ENCODE measurements at regions not wholly inside any gene's neighbourhood (a gene's known extent, or its start where the extent isn't known, plus 50 kb on each side); places are given as distances from the start of the nearest gene placed in this dataset.
"Not testable (repeated sequence)": the region's sequence is repeated elsewhere in the genome, so short reads cannot be mapped to it uniquely, and the experiment has no call there.

DNA sequence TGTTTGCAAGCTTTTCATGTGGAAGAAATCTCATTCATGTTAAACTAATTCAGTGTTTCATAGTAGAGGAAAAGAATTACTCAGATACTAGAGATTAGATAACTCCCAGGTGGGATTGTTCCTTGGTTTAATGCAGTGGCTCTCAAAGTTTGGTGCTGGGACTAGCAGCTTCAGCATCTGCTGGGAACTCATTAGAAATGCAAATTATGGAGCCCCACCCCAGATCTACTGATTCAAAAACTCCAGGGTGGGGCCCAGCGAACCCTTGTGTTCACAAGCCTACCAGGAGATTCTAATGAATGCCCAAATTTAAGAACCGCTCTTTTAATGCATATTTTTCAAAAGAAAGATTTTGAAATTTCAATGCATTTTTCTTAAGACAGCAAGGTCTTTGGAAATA lies 253.4 kb upstream of the CNTNAP4 start:
- DNase-seq: no peak

DNA sequence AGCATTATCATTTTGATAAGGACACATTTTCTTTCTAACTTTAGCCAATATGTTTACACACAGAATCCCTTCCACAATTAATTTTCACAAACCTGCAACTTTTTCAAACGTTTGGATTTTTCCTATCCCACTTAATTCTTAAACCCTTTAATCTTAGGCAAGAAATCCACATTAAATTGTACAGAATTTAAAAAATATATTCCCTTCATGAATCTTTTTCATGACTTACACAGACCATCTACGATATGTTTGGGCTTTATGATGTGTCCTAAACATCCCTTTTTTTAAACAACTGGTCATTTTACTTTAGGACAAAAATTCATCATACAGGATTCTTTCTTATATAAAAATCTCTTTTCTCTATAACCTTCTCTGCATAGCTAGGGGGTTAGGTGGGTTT lies 241.5 kb upstream of the CNTNAP4 start:
- DNase-seq: no peak

DNA sequence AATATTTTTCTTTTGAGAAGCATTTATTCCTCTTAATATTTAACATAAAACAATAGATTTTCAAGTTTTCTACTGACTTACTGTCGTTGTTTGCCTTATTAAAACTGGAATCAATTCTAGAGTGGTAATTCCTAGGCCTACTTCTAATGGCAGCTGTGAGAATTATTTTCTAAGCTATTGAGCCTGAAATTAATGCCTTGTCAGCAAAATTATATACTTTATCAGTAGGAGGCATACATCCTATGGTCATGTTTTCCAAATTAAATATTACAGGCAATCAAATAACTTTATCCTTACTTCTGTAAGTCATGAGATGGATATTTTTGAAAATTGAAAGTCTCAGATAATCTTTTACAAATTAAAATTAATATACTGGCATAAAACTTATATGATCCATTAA lies 239.1 kb upstream of the CNTNAP4 start:
- no peak for DNase-seq

DNA sequence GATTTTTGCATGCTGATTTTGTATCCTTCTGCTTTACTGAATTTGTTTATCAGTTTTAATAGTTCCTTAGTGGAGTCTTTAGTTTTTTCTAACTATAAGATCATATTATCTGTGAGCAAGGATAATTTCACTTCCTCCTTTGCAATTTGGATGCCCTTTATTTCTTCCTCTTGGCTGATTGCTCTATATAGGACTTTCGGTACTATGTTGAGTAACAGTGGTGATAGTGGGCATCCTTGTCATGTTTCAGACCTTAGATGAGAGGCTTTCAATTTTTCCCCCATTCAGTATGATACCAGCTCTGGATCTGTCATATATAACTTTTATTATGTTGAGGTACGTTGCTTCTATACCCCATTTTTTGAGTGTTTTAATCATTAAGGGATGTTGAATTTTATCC lies 224.5 kb upstream of the CNTNAP4 start:
- DNase-seq: no peak

DNA sequence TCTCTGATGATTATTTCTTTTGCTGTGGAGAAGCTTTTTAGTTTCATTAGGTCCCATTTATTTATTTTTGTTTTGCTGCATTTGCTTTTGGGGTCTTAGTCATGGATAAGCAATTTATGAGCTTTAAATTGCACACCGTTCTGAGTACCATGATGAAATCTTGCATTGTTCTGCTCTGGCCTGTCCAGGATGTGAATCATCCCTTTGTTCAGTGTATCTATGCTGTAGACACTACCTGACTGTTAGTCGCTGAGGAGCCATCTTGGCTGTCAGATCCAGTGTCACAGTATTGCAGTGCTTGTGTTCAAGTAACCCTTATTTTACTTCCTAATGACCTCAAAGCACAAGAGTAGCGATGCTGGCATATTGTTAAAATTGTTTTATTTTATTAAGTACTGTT lies 218.0 kb upstream of the CNTNAP4 start:
- no peak for DNase-seq

DNA sequence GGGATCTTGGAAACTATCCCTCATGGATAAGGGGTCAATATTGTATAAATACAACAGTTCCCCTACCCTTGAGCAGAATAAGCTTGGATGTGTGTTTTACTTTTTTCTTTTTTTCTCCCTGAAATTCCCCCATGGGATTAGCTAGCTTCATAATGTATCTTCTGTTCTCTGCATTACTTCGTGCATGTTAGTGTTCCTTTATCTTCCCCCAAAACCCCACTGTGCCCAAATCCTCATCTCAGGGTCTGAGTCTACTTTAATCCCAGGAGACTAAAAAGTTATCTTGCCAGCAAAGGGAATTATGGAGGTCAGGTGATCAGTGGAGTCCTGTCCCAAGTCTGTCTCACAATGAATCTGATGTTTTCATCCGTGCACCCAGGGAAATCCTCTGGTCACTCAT lies 217.5 kb upstream of the CNTNAP4 start:
- DNase-seq: no peak

DNA sequence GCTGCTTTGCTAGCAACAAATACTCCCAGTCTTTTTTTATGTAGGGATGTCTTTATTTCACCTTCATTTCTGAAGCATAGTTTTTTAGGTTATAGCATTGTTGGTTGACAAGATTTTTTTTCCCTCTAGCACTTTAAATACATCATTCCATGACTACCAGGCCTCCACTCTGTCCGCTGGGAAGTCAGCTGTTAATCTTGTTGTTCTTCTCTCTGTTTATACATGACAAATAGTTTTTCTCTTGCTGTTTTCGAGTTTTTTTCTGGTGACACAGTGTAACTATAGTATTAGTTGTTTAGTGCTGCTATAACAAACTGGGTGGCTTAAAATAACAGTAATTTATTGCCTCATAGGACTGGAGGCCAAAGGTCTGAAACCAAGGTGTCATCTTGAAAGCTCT lies 205.5 kb upstream of the CNTNAP4 start:
- no peak for DNase-seq

DNA sequence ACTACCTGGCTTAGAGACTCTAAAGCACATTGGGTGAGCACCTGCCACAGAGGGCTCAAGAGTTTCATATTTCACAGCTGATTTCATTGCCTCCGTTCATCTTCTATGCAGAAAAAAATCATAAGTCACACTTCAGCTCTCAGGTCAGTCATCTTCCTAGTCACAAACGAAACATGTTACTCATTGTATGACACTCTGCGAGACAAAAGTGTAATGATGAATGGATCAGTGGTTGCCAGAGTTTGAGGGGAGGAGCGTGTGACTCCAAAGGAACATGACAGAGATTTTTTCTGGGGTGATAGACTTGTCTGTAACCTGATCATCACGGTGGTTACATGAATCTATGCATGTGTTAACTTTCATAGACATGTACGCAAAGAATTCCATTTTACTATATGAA lies 195.2 kb upstream of the CNTNAP4 start:
- no peak for DNase-seq

DNA sequence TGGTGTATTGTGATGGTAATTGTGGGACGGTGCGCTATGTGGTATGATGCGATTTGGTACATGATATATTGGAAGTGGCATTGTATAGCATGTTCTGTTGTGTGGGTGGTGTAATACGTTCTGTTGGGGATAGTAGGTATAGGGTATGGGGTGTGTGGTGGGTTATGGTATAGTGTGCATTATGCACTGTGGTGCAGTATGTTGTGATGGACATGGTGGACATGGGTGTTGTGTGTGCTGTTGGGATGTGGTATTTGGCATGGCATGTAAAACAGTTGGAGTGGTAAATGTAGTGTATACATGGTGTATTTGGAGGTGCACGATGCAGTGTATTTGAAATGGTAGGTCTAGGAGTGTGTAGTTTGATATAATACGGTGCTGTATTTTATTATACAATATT lies 170.6 kb upstream of the CNTNAP4 start:
- no peak for DNase-seq

DNA sequence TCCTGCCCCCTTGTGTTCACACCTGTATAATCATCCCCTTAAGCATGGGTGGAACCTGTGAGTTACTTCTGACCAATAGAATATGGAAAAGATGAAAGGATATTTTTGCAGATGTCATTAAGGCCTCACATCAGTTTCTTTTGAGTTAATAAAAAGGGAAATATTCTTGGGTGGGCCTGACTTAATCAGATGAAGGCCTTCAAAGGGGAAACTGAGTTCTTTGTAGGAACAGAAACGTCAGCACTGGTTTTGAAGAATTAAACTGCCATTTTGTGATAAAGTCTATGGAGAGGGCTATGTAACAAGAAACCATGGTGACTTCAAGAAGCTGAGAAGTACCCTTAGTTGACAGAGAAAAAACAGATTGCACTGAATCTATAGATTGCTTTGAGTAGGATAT lies 168.7 kb upstream of the CNTNAP4 start:
- DNase-seq: no peak

DNA sequence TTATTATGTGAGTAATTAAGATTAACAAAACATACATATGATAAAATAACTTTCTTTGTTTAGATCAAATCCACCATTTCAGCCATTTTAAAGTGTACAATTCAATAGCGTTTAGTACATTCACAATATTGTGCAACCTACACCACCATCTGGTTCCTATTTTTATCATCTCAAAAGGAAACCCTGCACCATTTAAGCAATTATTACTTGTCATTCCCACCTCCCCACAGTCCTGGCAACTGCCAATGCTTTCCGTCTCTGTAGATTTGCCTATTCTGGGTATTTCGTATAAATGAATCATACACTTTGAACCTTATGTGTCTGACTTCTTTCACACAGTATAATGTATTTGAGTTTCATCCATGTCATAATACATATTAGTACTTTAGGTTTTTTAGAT lies 162.5 kb upstream of the CNTNAP4 start:
- no peak for DNase-seq

DNA sequence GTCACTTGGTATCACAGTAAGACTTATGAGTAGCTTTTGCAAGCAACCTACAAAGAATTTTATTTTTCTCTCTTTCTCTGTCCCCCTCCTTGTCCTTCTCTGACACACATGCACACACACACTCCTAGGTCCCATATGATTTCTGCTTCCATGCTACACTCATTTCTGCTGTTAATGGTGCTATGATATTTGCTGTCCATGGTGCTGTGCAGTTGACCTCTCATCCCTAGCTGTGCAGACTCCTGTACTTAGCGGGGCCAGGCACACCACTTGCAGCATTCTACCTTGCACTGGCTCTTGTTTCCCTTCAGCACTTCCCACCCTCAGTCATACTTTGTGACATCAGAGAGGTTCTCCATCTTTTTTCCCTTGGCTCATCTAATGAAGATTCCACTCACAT lies 158.9 kb upstream of the CNTNAP4 start:
- no peak for DNase-seq

DNA sequence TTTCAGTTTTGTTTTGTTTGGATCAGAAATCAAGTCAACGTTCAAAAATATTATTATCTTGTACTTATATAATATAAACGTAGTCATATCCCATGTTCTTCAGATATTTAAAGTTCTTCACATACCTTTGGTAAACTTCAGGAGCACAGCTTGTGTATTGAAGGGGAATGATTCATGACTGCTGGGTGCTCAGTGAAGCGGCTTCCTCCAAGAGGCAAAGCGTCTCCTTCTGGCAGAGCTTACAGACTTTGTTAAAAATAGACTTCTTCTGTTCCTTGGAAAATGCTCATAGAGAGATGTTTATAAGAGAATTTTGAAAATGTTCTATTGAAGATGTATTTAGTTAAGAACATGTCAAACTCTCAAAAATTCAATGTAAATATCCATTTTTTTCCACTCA lies 155.6 kb upstream of the CNTNAP4 start:
- DNase-seq: no peak

DNA sequence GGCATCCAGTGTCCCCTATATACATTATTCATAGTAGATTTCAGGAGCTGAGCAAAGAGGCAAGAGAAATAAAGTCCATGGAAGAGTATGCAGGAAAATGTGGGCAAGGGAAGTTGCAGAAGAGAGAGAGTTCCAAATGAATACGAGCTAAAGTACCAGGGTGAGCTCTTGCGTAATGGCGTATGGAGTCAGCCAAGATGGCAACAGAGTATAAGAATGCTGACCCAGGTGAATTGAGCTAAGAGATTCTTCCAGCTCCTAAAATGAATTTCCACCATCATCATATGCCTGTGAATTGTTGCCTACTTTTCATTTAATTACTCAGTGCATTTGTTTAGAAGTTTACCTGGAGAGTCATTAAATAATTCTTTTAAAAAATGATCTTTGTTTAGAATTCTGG lies 153.2 kb upstream of the CNTNAP4 start:
- no peak for DNase-seq

DNA sequence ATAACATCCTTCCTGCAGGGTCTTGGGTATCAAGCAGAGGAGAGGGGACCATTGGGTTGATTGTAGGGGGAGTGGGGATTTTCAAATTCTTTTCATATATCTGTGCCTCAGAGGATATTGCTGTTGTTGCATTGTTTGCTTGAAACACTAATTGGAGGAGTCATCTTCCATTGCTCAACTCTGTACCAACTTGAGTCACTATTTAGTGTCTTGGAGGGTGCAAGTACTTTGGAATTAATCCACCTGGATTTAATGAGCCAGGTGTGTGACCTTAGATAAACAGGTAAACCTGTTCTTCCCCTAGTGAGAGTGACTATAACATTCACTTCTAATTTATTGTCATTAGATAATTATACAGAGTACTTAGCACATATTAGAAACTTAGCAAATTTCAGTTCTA lies 151.3 kb upstream of the CNTNAP4 start:
- DNase-seq: no peak

DNA sequence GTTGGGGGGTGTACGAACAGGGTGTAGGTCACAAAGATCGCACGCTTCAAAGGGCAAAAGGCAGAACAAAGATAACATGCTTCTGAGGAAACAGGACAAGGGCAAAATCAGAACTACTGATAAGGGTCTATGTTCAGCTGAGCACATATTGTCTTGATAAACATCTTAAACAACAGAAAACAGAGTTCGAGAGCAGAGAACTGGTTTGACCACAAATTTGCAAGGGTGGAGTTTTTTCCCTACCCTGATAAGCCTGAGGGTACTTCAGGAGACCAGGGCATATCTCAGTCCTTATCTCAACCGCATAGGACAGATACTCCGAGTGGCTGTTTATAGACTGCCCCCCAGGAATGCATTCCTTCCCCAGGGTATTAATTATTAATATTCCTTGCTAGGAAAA lies 139.1 kb upstream of the CNTNAP4 start:
- DNase-seq: not testable (repeated sequence)

DNA sequence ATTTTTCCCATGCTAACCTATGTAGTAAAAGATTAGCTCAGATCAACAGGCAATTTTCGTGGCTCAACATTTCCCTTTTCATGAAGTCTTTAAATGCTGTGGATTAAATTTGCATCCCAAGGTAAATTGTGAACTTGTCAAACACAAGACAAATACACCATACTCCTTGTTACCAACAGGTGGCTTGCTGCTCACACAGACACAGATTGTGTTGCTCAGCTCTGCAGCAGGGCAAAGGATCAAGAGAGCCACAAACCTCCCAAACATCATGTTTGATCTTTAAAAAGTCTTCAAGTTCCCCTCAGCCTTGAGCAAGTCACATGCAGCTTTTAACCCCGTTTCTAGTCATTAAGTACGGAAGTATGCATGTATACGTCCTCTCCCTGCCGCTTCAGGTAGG lies 119.6 kb upstream of the CNTNAP4 start:
- no peak for DNase-seq

DNA sequence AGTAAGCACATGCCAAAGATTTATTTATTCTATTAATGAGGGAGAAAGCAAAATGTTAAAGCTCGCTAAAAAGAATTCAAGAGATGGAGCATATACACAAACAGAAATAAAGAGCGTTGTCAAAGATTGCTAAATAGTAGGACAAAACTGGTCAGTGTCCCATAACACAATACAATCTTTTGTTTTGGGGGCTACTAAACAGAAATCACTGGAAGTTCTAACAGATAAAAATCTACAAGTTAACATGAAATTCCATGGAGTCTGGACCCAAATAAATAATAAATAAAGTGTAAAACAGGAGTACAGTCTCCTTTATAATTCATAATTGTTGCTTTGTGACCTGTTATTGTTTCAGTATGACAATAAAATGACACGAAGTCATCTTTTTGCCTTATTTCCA lies 115.2 kb upstream of the CNTNAP4 start:
- no peak for DNase-seq

DNA sequence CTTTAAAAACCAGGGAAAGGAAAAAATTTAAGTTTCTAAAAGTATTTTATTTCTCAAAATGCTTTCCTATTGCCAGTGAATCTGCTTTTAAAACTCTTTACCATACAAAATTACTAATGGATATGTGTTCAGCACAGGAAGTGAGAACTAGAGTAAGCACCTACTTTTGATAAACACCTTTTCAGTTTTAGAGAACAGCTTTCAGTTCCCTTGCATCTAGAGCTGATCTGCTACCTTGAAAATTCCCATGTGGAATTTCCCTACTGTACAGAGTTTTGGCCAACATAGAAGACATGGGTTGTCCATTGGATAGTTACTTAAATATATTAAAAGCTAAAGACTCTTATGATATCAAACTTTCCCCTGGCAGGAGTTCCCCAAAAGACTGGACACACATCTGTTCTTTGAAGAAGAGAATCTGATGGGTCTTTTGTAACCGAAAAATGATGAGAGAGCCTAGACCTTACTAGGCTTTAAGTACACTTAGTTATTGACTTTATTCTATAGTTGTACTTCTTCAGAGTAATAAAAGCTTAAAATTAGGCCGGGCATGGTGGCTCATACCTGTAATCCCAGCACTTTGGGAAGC lies 112.1 kb upstream of the CNTNAP4 start:
- DNase-seq: no peak

DNA sequence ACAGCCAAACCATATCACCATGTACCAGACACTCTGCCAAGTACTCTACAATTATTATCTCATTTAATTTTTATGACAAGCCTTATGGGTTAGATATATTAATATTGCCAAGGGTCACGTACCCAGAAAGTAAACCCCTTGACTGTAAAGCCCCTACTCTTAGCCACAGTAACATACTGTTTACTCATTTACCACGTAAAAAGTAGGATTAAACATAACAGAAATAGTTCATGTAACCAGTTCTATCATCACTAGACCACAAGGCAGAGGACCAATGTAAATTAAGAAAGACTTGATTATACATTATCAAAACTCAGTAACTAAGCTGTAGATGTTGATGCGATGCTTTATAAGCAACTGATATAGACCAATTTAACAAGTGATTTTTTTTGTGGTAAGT lies 101.5 kb upstream of the CNTNAP4 start:
- no peak for DNase-seq

DNA sequence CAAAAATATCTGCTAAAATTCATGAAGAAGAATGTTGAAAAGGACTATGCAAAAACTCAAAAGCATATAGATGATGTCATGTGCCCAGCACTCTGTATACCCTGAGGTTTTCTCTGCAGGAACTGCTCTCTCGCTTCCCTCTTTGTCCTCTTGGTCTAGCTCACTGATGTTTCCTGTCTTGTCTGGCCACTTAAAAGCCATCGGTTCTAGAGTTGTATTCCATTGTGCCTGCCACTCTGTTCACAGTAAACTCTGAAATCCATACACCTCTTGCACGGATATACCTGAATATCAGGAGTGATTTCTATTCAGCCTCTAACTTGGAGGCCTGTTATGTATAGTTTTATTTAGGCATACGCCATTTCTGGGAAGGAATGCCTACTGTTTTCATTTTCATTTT lies 101.0 kb upstream of the CNTNAP4 start:
- DNase-seq: no peak

DNA sequence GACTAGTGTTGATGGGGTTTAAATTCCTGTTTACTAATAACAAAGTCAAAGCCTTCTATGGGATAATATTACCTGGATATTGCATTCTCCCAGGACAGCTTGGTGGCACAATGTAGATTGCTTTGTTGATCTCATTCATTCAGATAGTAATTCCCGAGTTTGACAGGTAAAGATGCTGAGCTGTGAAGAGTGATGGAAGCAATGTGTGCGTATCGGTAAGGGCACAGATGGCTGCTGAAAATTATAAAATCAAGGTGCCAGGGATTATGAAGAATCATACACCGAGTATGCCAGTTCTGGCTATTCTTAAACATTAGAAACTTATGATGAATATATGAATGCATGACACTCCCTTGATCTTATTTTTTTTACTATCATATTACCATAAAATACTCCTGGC lies 100.6 kb upstream of the CNTNAP4 start:
- DNase-seq: no peak

DNA sequence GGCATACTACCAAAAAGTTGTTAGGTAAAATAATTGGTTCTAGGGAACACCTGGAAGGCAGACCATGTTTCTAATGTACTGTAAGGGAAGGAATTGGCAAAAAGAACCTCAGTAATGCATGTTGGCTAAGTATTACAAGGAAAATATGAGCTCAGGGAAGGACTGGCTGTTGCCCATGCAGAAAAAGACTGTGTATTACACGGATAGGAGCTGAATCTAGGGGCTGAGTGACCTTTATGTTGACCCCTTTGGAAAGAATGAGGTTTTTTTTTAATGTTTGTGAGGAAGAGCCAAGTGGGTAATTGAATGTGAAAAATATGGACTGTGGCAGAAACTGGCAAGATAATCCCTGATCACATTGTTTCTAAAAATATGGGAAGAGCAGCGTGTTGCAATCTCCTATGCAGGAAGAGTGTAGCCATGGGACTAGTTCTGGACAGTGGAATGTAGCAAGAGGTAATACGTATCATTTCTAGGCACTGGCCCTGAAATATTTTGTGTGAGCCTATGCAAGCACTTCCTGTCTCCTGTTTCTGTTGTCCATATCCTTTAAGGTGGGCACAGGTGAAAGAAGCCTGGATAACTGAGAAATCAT lies 95.1 kb upstream of the CNTNAP4 start:
- DNase-seq: no peak

DNA sequence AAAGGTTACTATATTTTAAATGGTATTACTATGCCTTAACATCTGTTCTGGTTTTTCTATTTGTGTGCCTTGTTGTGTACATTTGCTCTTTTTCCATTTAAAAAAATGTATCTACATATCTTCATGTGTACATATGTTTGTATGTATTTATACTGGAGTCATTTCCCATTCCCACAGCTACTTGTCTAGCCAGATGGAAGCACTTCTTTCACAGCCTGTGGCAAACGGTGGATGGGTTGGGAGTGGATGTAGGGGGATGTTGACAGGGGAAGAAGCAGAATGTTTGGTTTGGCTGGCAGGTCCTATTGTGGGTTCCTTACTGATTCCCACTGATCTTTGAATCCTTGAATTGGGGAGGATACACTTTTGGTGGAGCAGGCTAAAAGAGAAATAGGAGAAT lies 93.6 kb upstream of the CNTNAP4 start:
- no peak for DNase-seq

DNA sequence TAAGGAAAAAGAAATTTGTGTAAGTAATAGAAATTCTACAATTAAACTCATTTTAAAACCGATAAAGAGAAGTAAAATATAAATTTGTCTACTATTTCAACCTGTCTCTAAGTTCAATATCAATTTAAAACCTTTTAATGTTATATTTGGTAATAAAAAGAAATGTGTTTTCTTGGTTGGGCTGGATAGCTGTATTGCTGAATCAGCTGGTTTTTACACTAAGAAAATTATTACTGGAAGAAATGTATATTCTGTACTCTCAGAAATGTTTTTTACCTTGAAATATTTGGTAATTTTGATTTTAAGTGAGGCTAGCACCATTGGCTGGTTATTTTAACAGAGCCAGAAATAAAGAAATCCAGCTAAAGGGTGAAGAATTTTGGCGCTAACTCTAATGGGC lies 87.1 kb upstream of the CNTNAP4 start:
- no peak for DNase-seq

DNA sequence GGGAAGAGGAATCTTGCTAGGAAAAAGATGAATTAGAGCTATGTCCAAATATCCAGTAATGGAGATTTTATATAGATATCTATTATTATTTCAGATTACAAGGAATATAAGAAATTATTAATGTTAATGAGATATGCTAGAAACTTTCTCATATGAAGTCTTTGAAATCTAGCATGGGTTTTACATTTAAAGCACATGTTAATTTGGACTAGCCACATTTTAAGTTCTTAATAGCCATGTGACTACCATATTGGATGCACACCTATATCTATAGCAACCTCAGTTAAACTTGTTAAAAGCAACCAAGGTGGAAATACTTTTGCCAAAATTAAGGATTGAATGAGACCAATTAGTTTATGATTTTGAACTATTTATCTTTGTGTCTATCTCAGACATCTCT lies 86.7 kb upstream of the CNTNAP4 start:
- DNase-seq: no peak

Measured in stimulated activated naive CD4-positive, alpha-beta T cell (primary cell).